ENCODE measurements at regions not wholly inside any gene's neighbourhood (a gene's known extent, or its start where the extent isn't known, plus 50 kb on each side); places are given as distances from the start of the nearest gene placed in this dataset.

DNA sequence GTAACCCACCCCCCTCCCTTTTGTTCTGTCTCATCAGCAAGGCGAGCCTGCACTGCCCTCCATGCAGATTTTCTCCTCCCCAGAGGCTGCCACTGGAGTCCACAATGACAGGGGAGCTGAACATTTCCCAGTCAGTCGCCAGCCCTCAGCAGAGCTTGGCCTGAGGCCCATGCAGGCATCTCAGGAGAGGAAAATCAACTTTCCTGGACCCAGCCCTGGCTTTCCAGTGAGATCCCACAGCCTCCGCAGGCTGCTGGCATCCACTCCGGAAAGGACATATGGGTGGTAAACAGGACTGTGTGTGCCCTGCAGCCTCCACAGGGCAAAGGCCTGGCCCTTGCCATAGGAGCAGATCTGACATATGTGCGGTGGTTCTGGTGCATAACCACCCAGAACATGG, 253.8 kb downstream of the TNS1 start:
- TF ChIP-seq, protein P1, sequence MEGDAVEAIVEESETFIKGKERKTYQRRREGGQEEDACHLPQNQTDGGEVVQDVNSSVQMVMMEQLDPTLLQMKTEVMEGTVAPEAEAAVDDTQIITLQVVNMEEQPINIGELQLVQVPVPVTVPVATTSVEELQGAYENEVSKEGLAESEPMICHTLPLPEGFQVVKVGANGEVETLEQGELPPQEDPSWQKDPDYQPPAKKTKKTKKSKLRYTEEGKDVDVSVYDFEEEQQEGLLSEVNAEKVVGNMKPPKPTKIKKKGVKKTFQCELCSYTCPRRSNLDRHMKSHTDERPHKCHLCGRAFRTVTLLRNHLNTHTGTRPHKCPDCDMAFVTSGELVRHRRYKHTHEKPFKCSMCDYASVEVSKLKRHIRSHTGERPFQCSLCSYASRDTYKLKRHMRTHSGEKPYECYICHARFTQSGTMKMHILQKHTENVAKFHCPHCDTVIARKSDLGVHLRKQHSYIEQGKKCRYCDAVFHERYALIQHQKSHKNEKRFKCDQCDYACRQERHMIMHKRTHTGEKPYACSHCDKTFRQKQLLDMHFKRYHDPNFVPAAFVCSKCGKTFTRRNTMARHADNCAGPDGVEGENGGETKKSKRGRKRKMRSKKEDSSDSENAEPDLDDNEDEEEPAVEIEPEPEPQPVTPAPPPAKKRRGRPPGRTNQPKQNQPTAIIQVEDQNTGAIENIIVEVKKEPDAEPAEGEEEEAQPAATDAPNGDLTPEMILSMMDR (IDR thresholded peaks at IDR 0.05): no peak
- TF ChIP-seq ZFX (IDR thresholded peaks at IDR 0.05; ENCODE audit: borderline replicate concordance): no peak
- no peak overlapping the region for H3K27ac ChIP-seq

DNA sequence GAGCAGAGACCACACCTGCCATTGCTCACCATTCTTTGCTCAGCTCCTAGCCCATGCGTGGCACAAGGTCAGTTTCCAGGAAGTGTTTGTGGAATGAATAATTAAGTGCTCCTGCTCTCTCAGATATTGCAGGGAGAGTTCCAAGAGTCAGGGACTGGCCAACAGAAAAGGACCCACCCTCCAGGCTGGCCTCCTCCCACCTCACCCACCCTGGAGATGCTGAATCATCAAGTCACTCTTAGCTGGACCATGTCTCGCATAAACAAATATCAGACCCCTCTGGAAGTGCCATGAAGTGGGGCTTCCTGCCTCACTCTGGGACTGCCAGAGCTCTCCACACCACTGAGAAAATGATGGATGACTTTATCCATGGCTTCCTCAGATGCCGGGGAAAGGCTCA, 256.0 kb downstream of the TNS1 start:
- no peak overlapping the region for H3K27ac ChIP-seq
- TF ChIP-seq, protein P1 (IDR thresholded peaks at IDR 0.05): no peak
- no peak for TF ChIP-seq ZFX (IDR thresholded peaks at IDR 0.05; ENCODE audit: borderline replicate concordance)

DNA sequence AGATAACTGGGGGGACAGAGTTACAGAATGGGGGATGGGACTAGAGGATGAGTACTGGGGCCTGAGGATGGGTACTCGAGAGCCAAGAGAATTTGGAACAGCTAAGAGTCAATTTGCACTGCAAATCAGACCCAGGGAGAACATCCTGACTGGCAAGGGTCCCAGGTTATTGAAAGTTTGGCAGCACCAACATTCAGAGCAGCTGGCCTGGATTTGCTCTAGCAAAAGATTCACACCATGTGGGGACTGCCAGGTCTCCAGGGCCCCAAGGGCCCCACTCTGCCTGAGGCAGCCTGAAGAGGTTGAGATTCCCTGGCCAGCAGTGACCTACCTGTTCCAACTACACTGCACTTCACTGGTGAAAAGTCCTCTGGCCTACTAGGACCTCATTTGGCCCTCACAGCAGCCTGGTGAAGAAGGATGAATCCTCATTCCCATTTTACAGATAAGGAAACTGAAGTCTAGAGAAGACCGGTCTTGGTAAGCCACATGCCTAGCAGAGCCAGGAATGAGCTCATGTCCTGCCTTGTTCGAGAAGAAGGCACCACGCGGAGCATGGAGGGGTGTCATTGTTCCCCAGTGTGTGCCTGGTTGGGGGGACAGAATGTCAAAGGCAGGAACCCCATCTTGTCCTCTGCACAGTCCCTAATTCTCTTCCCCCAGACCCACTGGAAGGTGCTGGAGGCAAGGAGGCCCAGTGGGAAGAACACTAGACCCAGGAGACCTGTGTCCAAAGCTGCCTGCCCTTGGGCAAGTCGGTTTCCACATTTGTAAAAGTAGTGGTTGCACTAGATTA, 258.6 kb downstream of the TNS1 start:
- TF ChIP-seq ZFX (IDR thresholded peaks at IDR 0.05; ENCODE audit: borderline replicate concordance): no peak
- no peak overlapping the region for H3K27ac ChIP-seq

DNA sequence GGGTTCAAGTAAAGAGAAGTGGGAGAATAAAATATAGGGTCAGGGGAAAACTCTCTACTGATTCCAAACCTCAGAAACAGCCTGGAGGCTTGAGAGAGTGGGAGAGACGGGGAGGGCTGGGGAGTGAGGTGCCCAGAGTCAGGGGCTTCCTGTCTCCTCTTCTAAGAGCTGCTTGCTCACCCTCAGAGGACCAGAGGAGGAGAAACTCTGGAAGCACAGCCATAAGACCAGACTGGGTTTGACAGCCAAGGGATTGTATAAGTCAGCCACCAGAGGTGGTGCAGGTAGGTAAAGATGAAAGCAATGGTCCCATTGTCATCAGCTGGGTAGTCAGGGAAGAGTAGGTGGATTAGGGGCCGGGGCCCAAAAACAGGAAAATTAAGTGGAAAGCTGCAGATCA, 259.4 kb downstream of the TNS1 start:
- H3K27ac ChIP-seq: no peak overlapping the region
- TF ChIP-seq ZFX (IDR thresholded peaks at IDR 0.05; ENCODE audit: borderline replicate concordance): no peak
- TF ChIP-seq, protein P1 (IDR thresholded peaks at IDR 0.05): no peak

DNA sequence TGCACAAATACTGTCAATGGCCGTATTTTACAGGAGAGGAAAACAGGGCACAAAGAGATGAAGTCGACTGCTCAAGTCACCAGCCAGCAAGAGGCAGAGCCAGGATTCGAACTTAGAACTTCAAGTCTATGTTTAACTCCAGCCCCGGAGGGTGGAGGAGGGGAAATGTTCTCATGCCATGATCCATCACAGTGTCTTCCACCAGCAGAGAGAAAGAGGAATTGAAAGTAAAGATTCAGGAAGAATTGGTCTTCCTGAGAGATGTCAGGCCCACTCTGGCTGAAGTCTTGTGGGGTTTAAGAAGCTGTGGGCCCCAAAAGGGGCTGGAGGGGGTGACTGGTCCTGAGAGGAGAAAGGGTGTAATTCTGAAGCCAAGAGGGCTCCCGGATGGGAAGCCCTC, 260.0 kb downstream of the TNS1 start:
- TF ChIP-seq, protein P1 (IDR thresholded peaks at IDR 0.05): no peak
- no peak for TF ChIP-seq ZFX (IDR thresholded peaks at IDR 0.05; ENCODE audit: borderline replicate concordance)
- no peak overlapping the region for H3K27ac ChIP-seq

DNA sequence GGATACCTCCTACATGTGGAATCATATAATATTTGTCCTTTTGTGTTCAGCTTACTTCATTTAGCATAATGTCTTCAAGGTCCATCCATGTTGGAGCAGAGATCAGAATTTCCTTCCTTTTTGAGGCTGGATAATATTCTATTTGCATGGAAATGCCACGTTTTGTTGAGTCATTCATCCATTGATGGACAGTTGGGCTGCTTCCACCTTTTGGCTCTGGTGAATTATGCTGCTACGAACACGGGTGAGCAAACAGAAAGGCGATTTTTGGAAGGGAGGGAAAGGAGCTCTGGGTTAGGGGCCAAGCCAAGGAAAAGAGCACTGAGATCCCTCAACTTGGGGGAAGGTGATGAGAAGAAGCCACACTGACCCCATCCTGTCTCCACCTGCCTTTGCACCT, 260.5 kb downstream of the TNS1 start:
- H3K27ac ChIP-seq: no peak overlapping the region
- TF ChIP-seq, protein P1 (IDR thresholded peaks at IDR 0.05): no peak
- no peak for TF ChIP-seq ZFX (IDR thresholded peaks at IDR 0.05; ENCODE audit: borderline replicate concordance)

DNA sequence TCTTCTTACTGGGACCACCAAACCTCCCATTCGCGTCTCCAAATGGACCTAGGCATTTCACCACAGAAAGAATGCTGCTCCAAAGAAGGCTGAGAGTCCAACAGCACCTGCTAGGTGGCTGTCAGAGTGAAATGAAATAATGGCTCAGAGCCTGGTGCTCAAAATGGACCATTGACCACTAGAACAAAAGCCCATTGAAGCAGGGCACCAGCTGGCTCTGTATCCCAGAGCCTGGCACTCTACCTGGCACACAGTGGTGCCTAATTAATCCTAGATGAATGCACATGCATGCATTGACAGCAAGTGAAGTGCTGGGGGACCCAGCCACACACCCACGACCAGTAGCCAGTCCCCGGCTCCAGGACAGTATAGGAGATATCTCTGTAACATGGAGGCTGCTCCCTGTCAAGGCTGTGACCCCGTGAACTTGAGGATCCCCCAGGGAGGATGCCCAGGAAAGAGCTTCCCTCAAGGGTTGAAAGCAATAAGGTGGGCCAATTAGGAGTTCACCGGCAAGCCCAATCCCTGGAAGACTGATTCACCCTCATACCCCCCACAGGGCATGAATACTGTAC, 261.3 kb downstream of the TNS1 start:
- TF ChIP-seq, protein P1 (IDR thresholded peaks at IDR 0.05): no peak
- TF ChIP-seq ZFX (IDR thresholded peaks at IDR 0.05; ENCODE audit: borderline replicate concordance): no peak
- no peak overlapping the region for H3K27ac ChIP-seq
